ENCODE measurements at regions not wholly inside any gene's neighbourhood (a gene's known extent, or its start where the extent isn't known, plus 50 kb on each side); places are given as distances from the start of the nearest gene placed in this dataset.

- no peak for DNase-seq
These were observed 1211.8 kb upstream of the NUDT12 start for GRCh38 chr5:104774372-104774771.

- no peak for DNase-seq
These were observed 1201.6 kb upstream of the NUDT12 start for GRCh38 chr5:104764197-104764596.

- no peak for DNase-seq
These were observed 1200.6 kb upstream of the NUDT12 start for GRCh38 chr5:104763216-104763615.

- DNase-seq = no peak
These were observed 1195.3 kb upstream of the NUDT12 start for GRCh38 chr5:104757915-104758314.

- DNase-seq = no peak
These were observed 1193.2 kb upstream of the NUDT12 start for GRCh38 chr5:104755806-104756205.

GRCh38 chr5:104754311-104754995, 1191.9 kb upstream of the NUDT12 start:
- DNase-seq = no peak

GRCh38 chr5:104751969-104752368, 1189.4 kb upstream of the NUDT12 start:
- no peak for DNase-seq

GRCh38 chr5:104739905-104740304, 1177.3 kb upstream of the NUDT12 start:
- DNase-seq = no peak

- no peak for DNase-seq
These were observed 1176.9 kb upstream of the NUDT12 start for GRCh38 chr5:104739503-104739902.

GRCh38 chr5:104736073-104736472, 1173.5 kb upstream of the NUDT12 start:
- no peak for DNase-seq

- no peak for DNase-seq
These were observed 1171.5 kb upstream of the NUDT12 start for GRCh38 chr5:104734046-104734445.

GRCh38 chr5:104733063-104733669, 1170.6 kb upstream of the NUDT12 start:
- DNase-seq = no peak

- no peak for DNase-seq
These were observed 1168.7 kb upstream of the NUDT12 start for GRCh38 chr5:104731331-104731730.

GRCh38 chr5:104708027-104708426, 1145.4 kb upstream of the NUDT12 start:
- DNase-seq = no peak

GRCh38 chr5:104706600-104706999, 1144.0 kb upstream of the NUDT12 start:
- DNase-seq = no peak

GRCh38 chr5:104702212-104702611, 1139.6 kb upstream of the NUDT12 start:
- DNase-seq = no peak

GRCh38 chr5:104699438-104699837, 1136.8 kb upstream of the NUDT12 start:
- DNase-seq = no peak

- no peak for DNase-seq
These were observed 1098.7 kb upstream of the NUDT12 start for GRCh38 chr5:104661256-104661655.

GRCh38 chr5:104659497-104659896, 1096.9 kb upstream of the NUDT12 start:
- peak; percentile 10 for DNase-seq

- peak; percentile 48 for DNase-seq
These were observed 1089.8 kb upstream of the NUDT12 start for GRCh38 chr5:104652271-104652861.

GRCh38 chr5:104650313-104651055, 1087.9 kb upstream of the NUDT12 start:
- no peak for DNase-seq

- no peak for DNase-seq
These were observed 1083.8 kb upstream of the NUDT12 start for GRCh38 chr5:104646416-104646815.

- no peak for DNase-seq
These were observed 1080.7 kb upstream of the NUDT12 start for GRCh38 chr5:104643320-104643719.

GRCh38 chr5:104635227-104635626, 1072.6 kb upstream of the NUDT12 start:
- peak; percentile 9 for DNase-seq

All from NCI-H226 (cell line).